Fibroblast of lung (primary cell): ENCODE measurements at regions not wholly inside any gene's neighbourhood (a gene's known extent, or its start where the extent isn't known, plus 50 kb on each side); places are given as distances from the start of the nearest gene placed in this dataset.

Source experiments
- EZH2 ChIP-seq: IDR thresholded peaks from 2 replicates; pipeline ENCODE4 v1.5.1; 2012; ENCODE audit warnings: low read length, control low read depth, mild to moderate bottlenecking; ENCODE audit errors: missing control alignments
- TF ChIP-seq, protein P1 (sequence below), 2 donors: IDR thresholded peaks in 1 of 2; conservative IDR thresholded peaks in 1 of 2; 1 replicate in 1 of 2; 2 replicates in 1 of 2; pipeline ENCODE4 v1.5.1; 2011 to 2012; ENCODE audit warnings: low read length in 2 of 2, control low read depth in 1 of 2, inconsistent platforms in 1 of 2, low read depth in 1 of 2, mild to moderate bottlenecking in 1 of 2

DNA sequence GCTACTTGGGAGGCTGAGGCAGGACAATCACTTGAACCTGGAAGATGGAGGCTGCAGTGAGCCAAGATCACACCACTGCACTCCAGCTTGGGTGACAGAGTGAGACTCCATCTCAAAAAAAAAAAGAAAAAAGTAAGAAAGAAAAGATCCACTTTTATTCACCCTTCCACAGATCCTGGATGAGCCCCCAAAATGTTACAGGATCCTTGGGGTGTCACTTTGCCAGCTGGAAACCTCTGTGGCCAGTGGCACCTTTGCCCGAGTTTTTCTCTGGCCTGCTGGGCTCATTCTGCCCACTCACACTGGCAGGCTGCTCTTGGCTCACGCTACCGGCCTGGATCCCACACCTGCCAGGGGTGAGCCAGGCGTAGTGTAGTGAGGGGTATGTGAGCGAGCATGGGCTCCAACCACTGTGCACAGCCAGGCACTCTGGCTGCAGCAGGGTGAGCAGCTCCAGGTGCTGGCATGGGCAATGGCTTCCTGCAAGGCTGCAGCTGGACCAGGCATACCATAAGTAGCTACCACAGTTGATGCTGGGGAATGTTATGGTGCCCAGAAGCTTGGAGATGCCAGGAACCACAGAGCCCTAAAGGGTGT, 57.8 kb upstream of the C15orf39 start:
- no peak for TF ChIP-seq EZH2
- TF ChIP-seq, protein P1, sequence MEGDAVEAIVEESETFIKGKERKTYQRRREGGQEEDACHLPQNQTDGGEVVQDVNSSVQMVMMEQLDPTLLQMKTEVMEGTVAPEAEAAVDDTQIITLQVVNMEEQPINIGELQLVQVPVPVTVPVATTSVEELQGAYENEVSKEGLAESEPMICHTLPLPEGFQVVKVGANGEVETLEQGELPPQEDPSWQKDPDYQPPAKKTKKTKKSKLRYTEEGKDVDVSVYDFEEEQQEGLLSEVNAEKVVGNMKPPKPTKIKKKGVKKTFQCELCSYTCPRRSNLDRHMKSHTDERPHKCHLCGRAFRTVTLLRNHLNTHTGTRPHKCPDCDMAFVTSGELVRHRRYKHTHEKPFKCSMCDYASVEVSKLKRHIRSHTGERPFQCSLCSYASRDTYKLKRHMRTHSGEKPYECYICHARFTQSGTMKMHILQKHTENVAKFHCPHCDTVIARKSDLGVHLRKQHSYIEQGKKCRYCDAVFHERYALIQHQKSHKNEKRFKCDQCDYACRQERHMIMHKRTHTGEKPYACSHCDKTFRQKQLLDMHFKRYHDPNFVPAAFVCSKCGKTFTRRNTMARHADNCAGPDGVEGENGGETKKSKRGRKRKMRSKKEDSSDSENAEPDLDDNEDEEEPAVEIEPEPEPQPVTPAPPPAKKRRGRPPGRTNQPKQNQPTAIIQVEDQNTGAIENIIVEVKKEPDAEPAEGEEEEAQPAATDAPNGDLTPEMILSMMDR (conservative IDR thresholded peaks at IDR 0.05 in 1 of 2, IDR thresholded peaks at IDR 0.05 in 1 of 2; ENCODE audit: low read depth in 1 of 2, low read length in 2 of 2): no peak
